Activated CD4-positive, alpha-beta T cell treated with anti-CD3 and anti-CD28 coated beads, Interleukin-2, amount 10 ng/mL, durations not matched to agents 24 days and 14 days (primary cell): ENCODE measurements at regions not wholly inside any gene's neighbourhood (a gene's known extent, or its start where the extent isn't known, plus 50 kb on each side); places are given as distances from the start of the nearest gene placed in this dataset.
"Not testable (repeated sequence)": the region's sequence is repeated elsewhere in the genome, so short reads cannot be mapped to it uniquely, and the experiment has no call there.

Experiments used
- DNase-seq: peaks from one replicate; pipeline ENCODE4 v3.0.0; 2022
- H3K27ac Mint-ChIP-seq: one replicate; pipeline ENCODE4 v1.8.0; 2022; ENCODE audit warnings: mild to moderate bottlenecking, mixed read lengths
- H3K27me3 Mint-ChIP-seq: one replicate; pipeline ENCODE4 v1.8.0; 2022; ENCODE audit warnings: mixed read lengths
- H3K36me3 Mint-ChIP-seq: one replicate; pipeline ENCODE4 v1.8.0; 2022; ENCODE audit warnings: low read depth, mild to moderate bottlenecking, mixed read lengths
- H3K4me1 Mint-ChIP-seq: one replicate; pipeline ENCODE4 v1.8.0; 2021; ENCODE audit warnings: mixed read lengths
- H3K4me3 Mint-ChIP-seq: one replicate; pipeline ENCODE4 v1.8.0; 2022; ENCODE audit warnings: mild to moderate bottlenecking, moderate library complexity, mixed read lengths
- H3K9me3 Mint-ChIP-seq: one replicate; pipeline ENCODE4 v1.8.0; 2021; ENCODE audit warnings: mixed read lengths
- intact Hi-C: fragments of 100-400 bp; cut with micrococcal nuclease; formaldehyde crosslinking; loops from one replicate; pipeline ENCODE4 v1.15.1; 2023

DNA sequence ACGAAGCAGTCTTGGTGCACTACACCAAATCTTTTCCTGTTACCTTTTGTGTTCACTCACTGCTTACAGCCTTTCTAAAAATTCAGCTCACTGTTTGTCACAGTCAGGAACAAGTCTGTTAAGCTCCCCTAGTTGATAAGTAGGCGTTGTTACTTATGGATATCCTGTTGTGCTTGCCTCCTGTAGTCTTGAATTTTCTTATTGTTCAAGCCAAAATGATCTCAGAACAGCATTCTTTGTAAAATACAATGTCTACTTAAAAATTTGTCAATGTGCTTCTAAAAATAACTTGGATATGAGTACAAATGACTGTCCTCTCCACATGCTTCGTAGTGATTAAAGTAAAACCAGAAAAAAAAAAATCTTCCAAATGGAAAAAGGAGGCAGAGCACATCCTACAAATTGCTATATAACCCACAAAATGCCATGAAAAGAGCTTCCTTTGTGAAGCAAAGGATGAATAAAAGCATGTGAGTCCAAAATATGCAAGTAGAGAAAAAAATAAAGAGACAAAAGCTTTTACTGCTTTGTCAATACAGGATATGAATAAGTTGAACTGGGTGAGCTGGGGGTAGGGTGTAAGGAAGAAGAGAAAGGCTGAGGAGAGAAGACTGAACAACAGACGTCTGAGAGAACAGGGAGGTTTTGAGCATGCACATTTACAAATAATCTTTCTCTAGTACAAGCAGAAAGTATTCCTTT, 228.9 kb upstream of the ADGRL4 start:
- no peaks in the 10 kb centered on the region for H3K27me3 Mint-ChIP-seq
- no peak for DNase-seq
- H3K4me3 Mint-ChIP-seq, result no peak overlapping the region
- H3K4me1 Mint-ChIP-seq, result no peaks in the 10 kb centered on the region
- H3K27ac Mint-ChIP-seq, result no peak overlapping the region
- intact Hi-C loops, result no loop called here
- H3K36me3 Mint-ChIP-seq, result no peaks in the 10 kb centered on the region
- H3K9me3 Mint-ChIP-seq, result peaks cover 10% of the 10 kb centered on the region

DNA sequence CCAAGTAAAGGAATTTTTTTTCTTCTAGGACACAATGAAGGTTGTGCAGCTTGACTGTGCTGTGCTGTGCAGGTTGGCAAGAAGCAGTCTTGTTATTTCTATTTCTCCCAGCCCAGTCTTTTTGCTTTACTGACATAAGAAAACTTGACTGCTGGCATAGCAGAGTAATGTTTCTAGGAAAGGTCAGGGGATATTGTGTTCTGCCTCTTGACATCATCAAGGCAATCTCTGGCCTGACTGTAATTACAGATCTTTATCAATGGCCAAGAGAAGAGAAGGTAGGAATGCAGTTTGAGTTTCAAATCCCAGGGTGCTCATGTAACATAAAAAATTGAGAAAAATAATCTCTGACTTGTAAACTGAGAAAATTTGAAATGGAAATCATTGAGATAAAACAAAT, 226.3 kb upstream of the ADGRL4 start:
- intact Hi-C loops, result no loop called here
- H3K9me3 Mint-ChIP-seq, result no peaks in the 10 kb centered on the region
- no peak overlapping the region for H3K27ac Mint-ChIP-seq
- H3K4me3 Mint-ChIP-seq, result no peak overlapping the region
- no peak for DNase-seq
- no peaks in the 10 kb centered on the region for H3K27me3 Mint-ChIP-seq
- no peaks in the 10 kb centered on the region for H3K36me3 Mint-ChIP-seq
- no peaks in the 10 kb centered on the region for H3K4me1 Mint-ChIP-seq

DNA sequence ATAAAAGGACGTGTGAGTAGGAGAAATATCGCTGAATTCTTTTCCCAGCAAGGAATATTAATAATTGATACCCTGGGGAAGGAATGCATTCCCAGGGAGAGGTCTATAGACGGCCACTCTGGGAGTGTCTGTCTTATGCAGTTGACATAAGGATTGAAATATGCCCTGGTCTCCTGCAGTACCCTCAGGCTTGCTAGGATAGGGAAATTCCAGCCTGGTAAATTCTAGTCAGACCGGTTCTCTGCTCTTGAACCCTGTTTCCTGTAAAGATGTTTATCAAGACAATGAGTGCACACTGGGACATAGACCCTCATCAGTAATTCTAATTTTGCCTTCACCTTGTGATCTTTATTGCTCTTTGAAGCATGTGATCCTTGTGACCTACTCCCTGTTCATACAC, 224.2 kb upstream of the ADGRL4 start:
- H3K4me1 Mint-ChIP-seq, H3K9me3 Mint-ChIP-seq, H3K27me3 Mint-ChIP-seq, DNase-seq, H3K27ac Mint-ChIP-seq, intact Hi-C loops, H3K36me3 Mint-ChIP-seq, H3K4me3 Mint-ChIP-seq: not testable (repeated sequence)

DNA sequence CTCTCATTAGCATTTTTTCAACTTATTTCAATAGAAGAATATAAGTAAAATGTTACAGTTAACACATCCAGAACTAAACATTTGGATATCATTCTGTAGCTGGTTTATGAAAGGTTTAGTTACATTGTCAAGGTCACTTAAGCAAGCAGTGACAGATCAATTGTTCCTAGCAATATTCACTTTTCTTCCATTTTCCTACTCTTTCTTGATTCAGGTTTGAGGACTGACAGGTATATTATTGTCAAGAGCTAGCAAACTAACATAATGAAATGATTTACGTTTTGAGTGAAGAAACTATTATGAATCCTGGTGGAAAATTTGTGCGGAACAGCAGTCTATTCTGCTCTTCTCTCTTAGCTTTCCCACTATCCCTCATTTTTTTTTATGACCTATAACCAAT, 220.4 kb upstream of the ADGRL4 start:
- intact Hi-C loops, result no loop called here
- no peaks in the 10 kb centered on the region for H3K4me1 Mint-ChIP-seq
- no peak for DNase-seq
- no peak overlapping the region for H3K27ac Mint-ChIP-seq
- H3K27me3 Mint-ChIP-seq, result no peaks in the 10 kb centered on the region
- no peaks in the 10 kb centered on the region for H3K36me3 Mint-ChIP-seq
- H3K9me3 Mint-ChIP-seq, result no peaks in the 10 kb centered on the region
- no peak overlapping the region for H3K4me3 Mint-ChIP-seq

DNA sequence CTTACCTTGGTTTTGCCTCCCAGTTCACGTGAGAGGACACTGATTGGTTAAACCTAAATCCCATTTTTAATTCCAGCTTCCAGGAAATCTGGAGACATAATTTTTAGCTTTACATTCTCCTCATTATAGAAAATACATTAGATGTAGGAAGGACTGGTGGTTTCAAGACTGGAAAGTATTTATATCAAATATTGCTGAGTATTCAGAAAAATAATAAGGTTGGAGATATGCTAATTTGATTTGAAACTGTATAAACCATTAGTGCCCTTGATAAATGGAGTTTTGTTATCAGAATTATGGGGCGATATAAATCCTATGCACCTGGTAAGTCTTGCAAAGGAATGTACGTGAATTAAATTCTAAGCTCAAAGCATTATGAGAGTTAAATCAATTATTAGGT, 218.0 kb upstream of the ADGRL4 start:
- peaks cover 6% of the 10 kb centered on the region for H3K9me3 Mint-ChIP-seq

DNA sequence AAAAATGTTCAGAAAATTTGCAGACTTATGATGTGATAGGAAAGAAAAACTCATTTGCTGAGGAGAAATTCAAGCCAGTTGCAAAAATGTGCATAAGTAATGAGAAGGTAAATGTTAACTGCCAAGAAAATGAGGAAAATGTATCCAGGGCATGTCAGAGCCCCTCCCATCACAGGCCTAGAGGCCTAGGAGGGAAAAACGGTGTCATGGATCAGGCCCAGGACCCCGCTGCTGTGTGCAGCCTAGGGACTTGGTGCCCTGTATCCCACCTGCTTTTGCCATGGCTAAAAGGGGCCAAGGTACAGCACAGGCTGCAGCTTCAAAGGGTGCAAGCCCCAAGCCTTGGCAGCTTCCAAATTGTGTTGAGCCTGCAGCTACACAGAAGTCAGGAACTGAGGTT, 214.0 kb upstream of the ADGRL4 start:
- no peaks in the 10 kb centered on the region for H3K4me1 Mint-ChIP-seq
- H3K27ac Mint-ChIP-seq, result no peak overlapping the region
- no peaks in the 10 kb centered on the region for H3K27me3 Mint-ChIP-seq
- no peak for DNase-seq
- no peak overlapping the region for H3K4me3 Mint-ChIP-seq
- intact Hi-C loops, result no loop called here
- H3K9me3 Mint-ChIP-seq, result peaks cover 6% of the 10 kb centered on the region
- no peaks in the 10 kb centered on the region for H3K36me3 Mint-ChIP-seq

More for the DNA sequence above, 218.0 kb upstream of the ADGRL4 start:
- Mint-ChIP-seq H3K27ac (no peak overlapping the region), H3K27me3 (no peaks in the 10 kb centered on the region), H3K4me3 (no peak overlapping the region), H3K4me1 (no peaks in the 10 kb centered on the region), H3K36me3 (no peaks in the 10 kb centered on the region)
- no peak for DNase-seq
- intact Hi-C loops, result no loop called here

DNA sequence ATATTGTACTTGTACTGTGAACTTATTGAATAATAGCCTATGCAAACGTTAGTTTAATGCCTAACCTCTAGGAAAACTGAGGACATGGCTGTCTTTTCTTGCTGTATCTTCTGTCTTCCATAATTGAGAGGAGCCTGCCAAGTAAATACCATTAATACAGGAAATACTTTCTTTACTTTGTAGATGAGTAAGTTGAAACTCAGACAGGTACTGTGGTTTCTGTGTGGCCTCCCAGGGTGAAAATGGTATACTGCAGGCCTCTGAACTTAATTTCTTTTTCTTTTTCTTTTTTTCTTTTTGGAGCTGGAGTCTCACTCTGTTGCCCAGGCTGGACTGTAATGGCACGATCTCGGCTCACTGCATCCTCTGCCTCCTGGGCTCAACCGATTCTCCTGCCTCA, 208.8 kb upstream of the ADGRL4 start:
- peaks cover 6% of the 10 kb centered on the region for H3K9me3 Mint-ChIP-seq
- intact Hi-C loops, result no loop called here
- H3K4me3 Mint-ChIP-seq, result no peak overlapping the region
- H3K36me3 Mint-ChIP-seq, result no peaks in the 10 kb centered on the region
- H3K27ac Mint-ChIP-seq, result no peak overlapping the region
- H3K27me3 Mint-ChIP-seq, result no peaks in the 10 kb centered on the region
- DNase-seq, result no peak
- no peaks in the 10 kb centered on the region for H3K4me1 Mint-ChIP-seq

DNA sequence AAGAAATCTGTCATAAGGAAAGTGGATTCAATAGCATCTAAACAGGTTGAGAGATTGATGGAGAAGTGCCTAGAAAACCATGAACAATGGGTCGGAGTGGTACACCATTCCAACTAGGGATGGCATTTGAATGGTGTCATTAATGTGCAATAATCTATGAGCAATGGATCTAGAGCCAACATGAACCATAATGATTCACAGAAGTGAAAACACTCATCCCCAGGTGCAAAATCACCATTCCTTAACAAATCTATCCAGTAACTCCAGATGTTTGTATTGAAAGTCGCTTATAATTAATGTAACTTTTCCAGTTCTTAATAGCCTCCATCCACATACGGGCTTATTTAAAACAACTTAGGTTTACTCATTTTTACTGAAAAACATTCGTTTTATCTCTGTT, 201.3 kb upstream of the ADGRL4 start:
- no peak overlapping the region for H3K27ac Mint-ChIP-seq
- no peaks in the 10 kb centered on the region for H3K27me3 Mint-ChIP-seq
- no peaks in the 10 kb centered on the region for H3K4me1 Mint-ChIP-seq
- intact Hi-C loops, result no loop called here
- H3K36me3 Mint-ChIP-seq, result no peaks in the 10 kb centered on the region
- no peak for DNase-seq
- no peak overlapping the region for H3K4me3 Mint-ChIP-seq
- no peaks in the 10 kb centered on the region for H3K9me3 Mint-ChIP-seq

DNA sequence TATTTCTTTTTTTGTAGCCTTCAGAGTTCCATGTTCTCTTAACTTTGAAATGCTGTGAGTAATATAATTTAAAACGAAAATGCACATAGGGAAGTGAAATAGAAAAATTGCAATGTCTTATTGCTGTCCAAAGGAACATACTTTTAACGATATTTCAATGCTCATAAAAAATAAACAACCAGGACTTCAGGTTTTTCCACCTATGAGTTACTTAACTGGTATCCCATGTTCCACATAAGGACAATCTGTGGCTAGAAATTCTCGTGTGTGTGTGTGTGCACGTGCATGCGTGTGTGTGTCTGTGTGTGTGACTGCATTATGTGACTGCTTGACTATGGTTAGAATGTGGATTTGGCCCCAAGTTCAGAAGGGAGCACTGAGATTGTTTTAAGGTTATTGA, 200.8 kb upstream of the ADGRL4 start:
- Mint-ChIP-seq H3K36me3 (no peaks in the 10 kb centered on the region), H3K4me1 (no peaks in the 10 kb centered on the region), H3K9me3 (no peaks in the 10 kb centered on the region), H3K27ac (no peak overlapping the region), H3K27me3 (no peaks in the 10 kb centered on the region), H3K4me3 (no peak overlapping the region)
- intact Hi-C loops, result no loop called here
- DNase-seq, result no peak

DNA sequence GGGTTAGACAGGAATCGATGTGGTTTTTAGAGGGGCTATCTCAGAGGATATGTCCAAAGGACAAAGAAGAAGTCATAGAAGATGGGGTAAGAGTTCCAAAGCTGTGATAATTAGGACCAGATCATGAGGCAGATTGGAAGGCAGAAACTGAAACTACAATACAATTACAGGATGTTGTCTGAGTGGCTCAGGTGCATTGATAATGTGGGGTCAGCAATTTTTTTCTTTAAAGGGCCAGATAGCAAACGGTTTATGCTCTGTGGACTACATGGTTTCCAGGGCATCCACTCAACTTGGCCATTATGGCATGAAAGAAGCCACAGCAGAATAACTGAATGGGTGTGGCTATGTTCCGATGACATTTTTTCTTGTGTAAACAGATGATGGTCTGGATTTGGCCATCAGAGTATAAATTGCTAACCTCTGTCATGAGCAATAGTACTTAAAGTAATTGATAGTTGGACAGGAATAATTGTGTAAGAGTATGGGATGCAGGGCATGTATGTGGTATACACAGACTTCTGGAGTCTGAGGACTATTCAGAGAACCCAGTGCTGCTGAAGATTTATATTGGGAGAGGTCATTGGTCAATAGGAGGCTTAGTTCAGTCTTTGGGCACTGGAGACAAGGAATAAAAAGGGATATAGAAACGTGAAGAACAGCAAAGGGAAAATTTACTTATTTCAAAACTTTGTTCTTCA, 198.4 kb upstream of the ADGRL4 start:
- intact Hi-C loops, result no loop called here
- Mint-ChIP-seq H3K4me1 (no peaks in the 10 kb centered on the region), H3K27ac (no peak overlapping the region), H3K4me3 (no peak overlapping the region), H3K9me3 (no peaks in the 10 kb centered on the region), H3K36me3 (no peaks in the 10 kb centered on the region), H3K27me3 (no peaks in the 10 kb centered on the region)
- DNase-seq, result no peak

DNA sequence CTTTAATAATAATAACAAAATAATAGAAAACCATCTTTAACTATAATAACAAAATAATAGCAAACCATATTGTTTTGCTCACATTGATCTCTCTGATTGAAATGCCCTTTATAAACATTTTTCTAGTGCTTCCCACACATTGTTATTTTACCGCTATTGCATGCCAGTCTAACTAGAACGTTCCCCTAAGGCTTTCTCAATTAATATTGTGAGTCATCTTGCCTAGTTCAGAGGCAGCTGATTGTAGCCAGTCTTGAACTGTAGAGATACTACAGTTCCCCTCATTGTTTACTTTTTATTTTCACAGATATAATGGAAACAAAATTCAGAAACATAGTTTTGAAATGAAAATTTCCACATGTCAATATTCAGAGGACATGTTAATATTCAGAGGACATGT, 192.3 kb upstream of the ADGRL4 start:
- Mint-ChIP-seq H3K27me3 (no peaks in the 10 kb centered on the region), H3K4me1 (no peaks in the 10 kb centered on the region), H3K36me3 (no peaks in the 10 kb centered on the region), H3K4me3 (no peak overlapping the region), H3K27ac (no peak overlapping the region), H3K9me3 (no peaks in the 10 kb centered on the region)
- intact Hi-C loops, result no loop called here
- no peak for DNase-seq

DNA sequence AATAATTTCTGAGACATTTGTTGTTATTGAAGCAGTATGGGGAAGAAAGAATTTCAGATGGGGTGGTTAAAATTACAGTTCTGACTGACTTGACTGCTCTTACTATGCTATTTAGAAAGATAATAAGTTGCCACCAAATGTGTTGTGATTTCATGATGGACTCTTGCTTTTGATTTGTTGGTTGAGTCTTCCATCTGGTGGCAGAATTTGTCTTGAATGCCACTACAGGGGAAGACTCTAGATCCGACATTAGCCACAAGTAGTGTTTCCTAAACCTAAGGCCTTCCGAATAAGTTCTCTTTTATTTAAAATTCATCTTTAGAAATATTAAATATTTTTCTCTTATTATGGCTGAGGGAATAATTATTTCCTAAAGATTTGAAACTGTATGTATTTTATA, 190.9 kb upstream of the ADGRL4 start:
- no peak for DNase-seq
- intact Hi-C loops, result no loop called here
- Mint-ChIP-seq H3K9me3 (no peaks in the 10 kb centered on the region), H3K4me3 (no peak overlapping the region), H3K4me1 (no peaks in the 10 kb centered on the region), H3K36me3 (no peaks in the 10 kb centered on the region), H3K27ac (no peak overlapping the region), H3K27me3 (no peaks in the 10 kb centered on the region)

DNA sequence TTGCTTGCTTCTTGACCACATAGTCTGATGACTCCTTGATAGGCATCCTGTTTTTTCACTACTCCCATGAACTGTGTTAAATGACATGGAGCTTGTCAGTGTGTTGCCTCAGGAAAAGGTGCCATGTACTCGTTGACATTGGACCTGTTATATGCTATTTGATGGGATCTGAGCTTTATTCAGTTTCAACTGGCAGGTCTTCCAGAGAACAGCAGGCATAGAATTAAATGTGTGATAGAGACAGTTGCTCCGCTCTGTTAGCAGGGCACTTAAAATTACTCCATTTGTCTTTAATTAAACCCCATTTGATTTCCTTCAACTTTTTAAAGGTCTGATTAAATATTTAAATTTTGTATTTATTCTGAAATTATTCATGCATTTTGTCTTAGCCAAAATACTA, 189.7 kb upstream of the ADGRL4 start:
- no peak for DNase-seq
- no peak overlapping the region for H3K27ac Mint-ChIP-seq
- H3K27me3 Mint-ChIP-seq, result no peaks in the 10 kb centered on the region
- no peaks in the 10 kb centered on the region for H3K9me3 Mint-ChIP-seq
- no peaks in the 10 kb centered on the region for H3K4me1 Mint-ChIP-seq
- no peaks in the 10 kb centered on the region for H3K36me3 Mint-ChIP-seq
- intact Hi-C loops, result no loop called here
- no peak overlapping the region for H3K4me3 Mint-ChIP-seq

DNA sequence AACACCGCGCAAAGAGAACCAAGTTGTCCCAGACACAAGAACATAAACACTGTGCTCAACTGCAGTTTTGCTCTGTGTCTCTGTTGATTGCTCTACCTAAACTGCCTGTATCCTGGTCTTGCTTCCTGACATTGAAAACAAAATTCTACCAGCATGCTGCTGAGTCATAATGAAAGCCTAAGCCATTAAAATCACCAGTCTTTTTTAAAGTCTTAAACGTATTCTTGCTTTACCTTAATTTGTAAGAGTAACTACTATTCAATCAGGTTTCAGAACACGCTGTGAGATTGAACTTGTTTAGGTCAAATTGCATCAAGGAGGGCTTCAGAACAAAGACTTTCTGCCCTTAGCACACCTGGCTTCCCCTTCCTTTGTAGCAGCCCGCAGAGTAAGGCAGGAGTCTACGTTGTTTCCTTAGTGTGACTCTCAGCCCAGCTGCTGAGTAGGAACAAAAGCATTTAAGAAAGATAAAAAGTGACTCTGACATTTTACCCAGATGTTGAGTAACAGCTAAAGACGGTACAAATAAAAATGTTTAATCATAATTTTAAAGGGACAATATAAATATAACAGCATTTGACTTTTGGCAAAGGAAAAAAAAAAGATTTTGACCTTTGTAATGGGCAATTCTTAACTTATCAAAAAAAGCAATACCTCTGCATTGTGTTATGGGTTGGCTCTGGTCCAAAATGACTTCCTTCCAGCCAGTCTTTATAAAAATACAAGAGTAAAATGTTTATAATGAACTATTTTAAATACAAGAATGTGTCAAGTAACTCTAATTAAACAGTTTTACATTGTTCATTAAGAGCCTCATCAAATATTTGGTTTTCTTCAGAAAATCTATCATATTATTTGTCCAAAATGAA, 186.9 kb upstream of the ADGRL4 start:
- Mint-ChIP-seq H3K27me3 (no peaks in the 10 kb centered on the region), H3K4me3 (no peak overlapping the region), H3K36me3 (no peaks in the 10 kb centered on the region), H3K4me1 (no peaks in the 10 kb centered on the region), H3K27ac (no peak overlapping the region), H3K9me3 (no peaks in the 10 kb centered on the region)
- peak; percentile 56 for DNase-seq
- intact Hi-C loops, result no loop called here
